Panc1 (cell line): ENCODE measurements at regions not wholly inside any gene's neighbourhood (a gene's known extent, or its start where the extent isn't known, plus 50 kb on each side); places are given as distances from the start of the nearest gene placed in this dataset.

Source experiments
- CTCF ChIP-seq: fragments of 450-650 bp; IDR thresholded peaks from 2 replicates; pipeline ENCODE4 v1.5.1; 2017; ENCODE audit warnings: mild to moderate bottlenecking
- POLR2AphosphoS5 ChIP-seq: IDR thresholded peaks from 2 replicates; pipeline ENCODE4 v1.6.1; 2012; ENCODE audit warnings: mild to moderate bottlenecking, low read depth, low read length, moderate library complexity
- TCF7L2 ChIP-seq: IDR thresholded peaks from 2 replicates; pipeline ENCODE4 v1.6.1; 2011; ENCODE audit warnings: mild to moderate bottlenecking, low read depth, low read length, inconsistent platforms
- TF ChIP-seq, protein P1 (sequence below), 2 experiments: IDR thresholded peaks; 2 replicates each; pipeline ENCODE4 v1.6.1; 2011 to 2012; ENCODE audit warnings: low read depth in 2 of 2, control low read depth in 1 of 2, low read length in 1 of 2, mild to moderate bottlenecking in 1 of 2, moderate library complexity in 1 of 2; ENCODE audit not compliant: insufficient read depth in 1 of 2

- no peak for TF ChIP-seq CTCF
- TF ChIP-seq, protein P1, sequence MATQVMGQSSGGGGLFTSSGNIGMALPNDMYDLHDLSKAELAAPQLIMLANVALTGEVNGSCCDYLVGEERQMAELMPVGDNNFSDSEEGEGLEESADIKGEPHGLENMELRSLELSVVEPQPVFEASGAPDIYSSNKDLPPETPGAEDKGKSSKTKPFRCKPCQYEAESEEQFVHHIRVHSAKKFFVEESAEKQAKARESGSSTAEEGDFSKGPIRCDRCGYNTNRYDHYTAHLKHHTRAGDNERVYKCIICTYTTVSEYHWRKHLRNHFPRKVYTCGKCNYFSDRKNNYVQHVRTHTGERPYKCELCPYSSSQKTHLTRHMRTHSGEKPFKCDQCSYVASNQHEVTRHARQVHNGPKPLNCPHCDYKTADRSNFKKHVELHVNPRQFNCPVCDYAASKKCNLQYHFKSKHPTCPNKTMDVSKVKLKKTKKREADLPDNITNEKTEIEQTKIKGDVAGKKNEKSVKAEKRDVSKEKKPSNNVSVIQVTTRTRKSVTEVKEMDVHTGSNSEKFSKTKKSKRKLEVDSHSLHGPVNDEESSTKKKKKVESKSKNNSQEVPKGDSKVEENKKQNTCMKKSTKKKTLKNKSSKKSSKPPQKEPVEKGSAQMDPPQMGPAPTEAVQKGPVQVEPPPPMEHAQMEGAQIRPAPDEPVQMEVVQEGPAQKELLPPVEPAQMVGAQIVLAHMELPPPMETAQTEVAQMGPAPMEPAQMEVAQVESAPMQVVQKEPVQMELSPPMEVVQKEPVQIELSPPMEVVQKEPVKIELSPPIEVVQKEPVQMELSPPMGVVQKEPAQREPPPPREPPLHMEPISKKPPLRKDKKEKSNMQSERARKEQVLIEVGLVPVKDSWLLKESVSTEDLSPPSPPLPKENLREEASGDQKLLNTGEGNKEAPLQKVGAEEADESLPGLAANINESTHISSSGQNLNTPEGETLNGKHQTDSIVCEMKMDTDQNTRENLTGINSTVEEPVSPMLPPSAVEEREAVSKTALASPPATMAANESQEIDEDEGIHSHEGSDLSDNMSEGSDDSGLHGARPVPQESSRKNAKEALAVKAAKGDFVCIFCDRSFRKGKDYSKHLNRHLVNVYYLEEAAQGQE (IDR thresholded peaks at IDR 0.05; ENCODE audit: insufficient read depth in 1 of 2, low read depth in 2 of 2, low read length in 1 of 2) = no peak
- no peak for TF ChIP-seq TCF7L2
- TF ChIP-seq POLR2AphosphoS5 = no peak
These were observed 94.5 kb upstream of the LRFN2 start for GRCh38 chr6:40681622-40682021.
